C4-2B (cell line): ENCODE measurements at regions not wholly inside any gene's neighbourhood (a gene's known extent, or its start where the extent isn't known, plus 50 kb on each side); places are given as distances from the start of the nearest gene placed in this dataset.

Experiments used
- H3K27ac ChIP-seq: fragments of 450-650 bp; 2 replicates; pipeline ENCODE4 v1.5.1; 2017
- ZFX ChIP-seq: fragments of 450-650 bp; IDR thresholded peaks from 2 replicates; pipeline ENCODE4 v1.6.1; 2017
- TF ChIP-seq, protein P1 (sequence below): fragments of 450-650 bp; conservative IDR thresholded peaks from 2 replicates; pipeline ENCODE4 v1.5.1; 2017; ENCODE audit warnings: mild to moderate bottlenecking

DNA sequence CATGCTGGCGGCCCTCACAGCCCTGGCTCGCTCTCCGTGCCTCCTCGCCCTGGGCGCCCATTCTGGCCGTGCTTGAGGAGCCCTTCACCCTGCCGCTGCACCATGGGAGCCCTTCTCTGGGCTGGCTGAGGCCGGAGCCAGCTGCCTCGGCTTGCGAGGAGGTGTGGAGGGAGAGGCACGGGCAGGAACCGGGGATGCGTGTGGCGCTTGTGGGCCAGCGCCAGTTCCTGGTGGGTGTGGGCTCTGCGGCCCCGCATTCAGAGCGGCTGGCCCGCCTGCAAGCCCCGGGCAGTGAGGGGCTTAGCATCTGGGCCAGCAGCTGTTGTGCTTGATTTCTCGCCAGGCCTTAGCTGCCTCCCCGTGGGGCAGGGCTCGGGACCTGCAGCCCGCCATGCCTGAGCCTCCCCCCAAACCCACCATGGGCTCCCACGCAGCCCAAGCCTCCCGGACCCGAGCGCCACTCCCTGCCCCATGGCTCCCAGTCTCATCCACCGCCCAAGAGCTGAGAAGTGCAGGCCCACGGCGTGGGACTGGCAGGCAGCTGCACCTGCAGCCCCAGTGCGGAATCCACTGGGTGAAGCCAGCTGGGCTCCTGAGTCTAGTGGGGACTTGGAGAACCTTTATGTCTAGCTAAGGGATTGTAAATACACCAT is 163.4 kb upstream of the LRRC4C start:
- H3K27ac ChIP-seq: no peak overlapping the region

GRCh38 chr11:41659985-41660384 is 200.5 kb upstream of the LRRC4C start:
- TF ChIP-seq, protein P1, sequence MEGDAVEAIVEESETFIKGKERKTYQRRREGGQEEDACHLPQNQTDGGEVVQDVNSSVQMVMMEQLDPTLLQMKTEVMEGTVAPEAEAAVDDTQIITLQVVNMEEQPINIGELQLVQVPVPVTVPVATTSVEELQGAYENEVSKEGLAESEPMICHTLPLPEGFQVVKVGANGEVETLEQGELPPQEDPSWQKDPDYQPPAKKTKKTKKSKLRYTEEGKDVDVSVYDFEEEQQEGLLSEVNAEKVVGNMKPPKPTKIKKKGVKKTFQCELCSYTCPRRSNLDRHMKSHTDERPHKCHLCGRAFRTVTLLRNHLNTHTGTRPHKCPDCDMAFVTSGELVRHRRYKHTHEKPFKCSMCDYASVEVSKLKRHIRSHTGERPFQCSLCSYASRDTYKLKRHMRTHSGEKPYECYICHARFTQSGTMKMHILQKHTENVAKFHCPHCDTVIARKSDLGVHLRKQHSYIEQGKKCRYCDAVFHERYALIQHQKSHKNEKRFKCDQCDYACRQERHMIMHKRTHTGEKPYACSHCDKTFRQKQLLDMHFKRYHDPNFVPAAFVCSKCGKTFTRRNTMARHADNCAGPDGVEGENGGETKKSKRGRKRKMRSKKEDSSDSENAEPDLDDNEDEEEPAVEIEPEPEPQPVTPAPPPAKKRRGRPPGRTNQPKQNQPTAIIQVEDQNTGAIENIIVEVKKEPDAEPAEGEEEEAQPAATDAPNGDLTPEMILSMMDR: no peak
- no peak for TF ChIP-seq ZFX
- H3K27ac ChIP-seq: no peak overlapping the region; the same call in 1 of the 2 replicates

More for the DNA sequence above, 163.4 kb upstream of the LRRC4C start:
- TF ChIP-seq, protein P1: no peak
- no peak for TF ChIP-seq ZFX

DNA sequence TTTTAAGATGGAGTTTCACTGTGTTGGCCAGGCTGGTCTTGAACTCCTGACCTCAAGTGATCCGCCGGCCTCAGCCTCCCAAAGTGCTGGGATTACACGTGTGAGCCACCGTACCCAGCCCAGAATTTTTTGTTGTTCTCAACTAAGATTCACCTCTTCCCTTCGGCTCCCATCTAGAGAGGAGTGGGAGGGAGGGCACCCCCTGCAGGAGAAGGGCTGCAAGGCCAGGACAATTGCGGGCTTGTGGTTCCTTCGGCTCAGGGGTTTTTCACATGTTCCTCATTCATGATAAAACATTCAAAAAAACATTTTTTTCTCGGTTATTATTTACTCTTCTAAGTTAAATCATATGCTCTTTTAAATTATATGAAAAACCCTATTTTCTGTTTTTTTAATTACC is 201.1 kb upstream of the LRRC4C start:
- no peak for TF ChIP-seq ZFX
- TF ChIP-seq, protein P1: peak; percentile 41
- H3K27ac ChIP-seq: no peak overlapping the region; the same call in 1 of the 2 replicates

DNA sequence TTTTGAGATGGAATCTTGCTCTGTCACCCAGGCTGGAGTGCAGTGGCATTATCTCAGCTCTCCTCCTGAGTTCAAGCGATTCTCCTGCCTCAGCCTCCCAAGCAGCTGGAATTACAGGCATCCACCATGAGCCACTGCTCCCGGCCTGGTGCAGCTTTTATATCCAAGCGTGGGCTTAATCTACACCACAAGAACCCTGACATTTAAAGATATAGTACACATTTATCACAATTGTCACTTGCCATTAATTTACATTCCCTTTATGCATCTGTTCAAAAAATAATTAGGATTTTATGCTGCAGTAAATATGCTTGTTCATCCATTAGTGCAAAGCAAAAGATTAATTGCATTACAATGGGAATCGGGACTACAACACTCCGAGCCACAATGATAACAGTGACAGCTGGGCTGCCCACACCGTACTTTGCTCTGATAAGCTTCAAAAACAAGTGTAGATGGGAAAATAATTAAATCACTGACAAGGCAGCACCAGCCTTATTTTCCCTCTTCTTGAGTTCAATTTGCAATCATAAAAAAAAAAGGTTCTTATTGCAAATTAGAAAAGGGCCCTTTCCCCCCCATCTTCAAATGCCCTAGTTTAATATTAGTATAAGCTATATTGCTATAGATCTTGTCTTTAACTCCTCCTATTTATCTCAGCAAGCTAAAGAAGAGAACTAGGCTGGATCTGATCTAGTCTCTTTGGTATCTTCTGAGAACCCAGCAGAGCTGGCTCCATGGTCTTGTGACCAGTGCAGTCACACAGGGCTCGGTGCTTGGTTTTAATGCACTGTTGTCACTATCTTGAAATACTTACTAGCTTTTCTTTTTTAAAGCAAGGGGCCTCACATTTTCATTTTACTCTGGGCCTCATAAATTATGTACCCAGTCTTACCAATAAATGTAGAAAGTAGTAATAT is 206.2 kb upstream of the LRRC4C start:
- no peak overlapping the region for H3K27ac ChIP-seq
- TF ChIP-seq, protein P1: no peak
- TF ChIP-seq ZFX: no peak

- TF ChIP-seq, protein P1: no peak
- TF ChIP-seq ZFX: no peak
- no peak overlapping the region for H3K27ac ChIP-seq
Measured at GRCh38 chr11:41666951-41667653, 207.7 kb upstream of the LRRC4C start.

GRCh38 chr11:41675205-41675604 is 215.8 kb upstream of the LRRC4C start:
- TF ChIP-seq ZFX: no peak
- H3K27ac ChIP-seq: no peak overlapping the region

DNA sequence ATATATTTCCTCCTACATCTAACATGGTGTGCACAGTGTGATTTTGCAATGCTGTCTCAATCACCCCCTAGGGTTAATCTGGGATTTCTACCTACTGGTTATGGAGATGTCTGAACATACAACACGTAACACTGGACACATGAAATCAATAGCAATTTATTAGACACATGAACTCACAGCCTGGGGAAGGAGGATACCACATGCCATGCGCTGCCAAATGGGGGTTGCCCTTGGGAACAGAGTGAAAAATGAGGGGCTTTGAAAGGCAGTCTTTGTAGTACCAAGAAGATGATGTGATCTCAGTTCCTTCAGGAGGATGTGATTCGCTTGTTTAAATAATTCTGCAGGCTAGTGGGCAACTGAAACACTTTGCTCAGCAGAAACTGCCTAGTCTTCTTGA is 253.6 kb upstream of the LRRC4C start:
- no peak overlapping the region for H3K27ac ChIP-seq
- TF ChIP-seq, protein P1: no peak
- no peak for TF ChIP-seq ZFX
